HG03432 (cell line): ENCODE measurements at regions not wholly inside any gene's neighbourhood (a gene's known extent, or its start where the extent isn't known, plus 50 kb on each side); places are given as distances from the start of the nearest gene placed in this dataset.
"Not testable (repeated sequence)": the region's sequence is repeated elsewhere in the genome, so short reads cannot be mapped to it uniquely, and the experiment has no call there.

Experiments used
- ATAC-seq: cut with Tn5 transposase; IDR thresholded peaks from one replicate; pipeline ENCODE4 v1.9.1; 2021; ENCODE audit warnings: mild to moderate bottlenecking, moderate library complexity; ENCODE audit not compliant: unreplicated experiment

- ATAC-seq: no peak
Measured at GRCh38 chr3:106827515-106828213, 549.6 kb upstream of the CCDC54 start.

GRCh38 chr3:106829206-106829605 lies 548.0 kb upstream of the CCDC54 start:
- no peak for ATAC-seq

GRCh38 chr3:106830334-106830733 lies 546.9 kb upstream of the CCDC54 start:
- ATAC-seq: no peak

- ATAC-seq: no peak
Measured at GRCh38 chr3:106836906-106837305, 540.3 kb upstream of the CCDC54 start.

- ATAC-seq: no peak
Measured at GRCh38 chr3:106837616-106838015, 539.6 kb upstream of the CCDC54 start.

- no peak for ATAC-seq
Measured at GRCh38 chr3:106839576-106840280, 537.5 kb upstream of the CCDC54 start.

- no peak for ATAC-seq
Measured at GRCh38 chr3:106840319-106840718, 536.9 kb upstream of the CCDC54 start.

- no peak for ATAC-seq
Measured at GRCh38 chr3:106842151-106842550, 535.1 kb upstream of the CCDC54 start.

GRCh38 chr3:106844638-106845037 lies 532.6 kb upstream of the CCDC54 start:
- no peak for ATAC-seq

- ATAC-seq: no peak
Measured at GRCh38 chr3:106848099-106848498, 529.1 kb upstream of the CCDC54 start.

- no peak for ATAC-seq
Measured at GRCh38 chr3:106850437-106850836, 526.8 kb upstream of the CCDC54 start.

- ATAC-seq: not testable (repeated sequence)
Measured at GRCh38 chr3:106858321-106858720, 518.9 kb upstream of the CCDC54 start.

GRCh38 chr3:106860182-106860581 lies 517.1 kb upstream of the CCDC54 start:
- ATAC-seq: no peak

GRCh38 chr3:106862067-106862466 lies 515.2 kb upstream of the CCDC54 start:
- no peak for ATAC-seq

GRCh38 chr3:106877627-106878026 lies 499.6 kb upstream of the CCDC54 start:
- ATAC-seq: no peak

GRCh38 chr3:106880206-106880605 lies 497.0 kb upstream of the CCDC54 start:
- no peak for ATAC-seq

GRCh38 chr3:106881186-106881585 lies 496.1 kb upstream of the CCDC54 start:
- ATAC-seq: no peak

GRCh38 chr3:106882297-106882696 lies 494.9 kb upstream of the CCDC54 start:
- no peak for ATAC-seq

- no peak for ATAC-seq
Measured at GRCh38 chr3:106906074-106906473, 471.2 kb upstream of the CCDC54 start.

GRCh38 chr3:106908181-106908938 lies 468.9 kb upstream of the CCDC54 start:
- no peak for ATAC-seq

GRCh38 chr3:106913111-106913698 lies 464.0 kb upstream of the CCDC54 start:
- no peak for ATAC-seq
